Liver (tissue), 8 donors: ENCODE measurements at regions not wholly inside any gene's neighbourhood (a gene's known extent, or its start where the extent isn't known, plus 50 kb on each side); places are given as distances from the start of the nearest gene placed in this dataset.

ENCODE experiments used
- DNase-seq: peaks from one replicate; pipeline ENCODE4 v3.0.0-alpha.2; 2017; ENCODE audit warnings: low spot score
- H3K27ac ChIP-seq, 2 donors: one replicate each; pipeline ENCODE4 v1.7.0; 2013; ENCODE audit warnings: inconsistent platforms in 2 of 2, low read length in 2 of 2, control low read depth in 1 of 2, low read depth in 1 of 2, mild to moderate bottlenecking in 1 of 2
- H3K27me3 ChIP-seq, 4 donors: one replicate each; pipeline versions ENCODE4 v1.6.1 to v1.7.0; 2013; ENCODE audit warnings: low read length in 3 of 4, inconsistent platforms in 1 of 4, mild to moderate bottlenecking in 1 of 4, moderate library complexity in 1 of 4; ENCODE audit not compliant: control insufficient read depth in 4 of 4, insufficient read depth in 4 of 4
- H3K36me3 ChIP-seq, 4 donors: one replicate each; pipeline versions ENCODE4 v1.6.1 to v1.7.0; 2013; ENCODE audit warnings: low read length in 3 of 4, mild to moderate bottlenecking in 3 of 4, low read depth in 1 of 4, moderate library complexity in 1 of 4; ENCODE audit not compliant: control insufficient read depth in 4 of 4, insufficient read depth in 3 of 4
- H3K4me1 ChIP-seq, 4 donors: one replicate each; pipeline versions ENCODE4 v1.6.1 to v1.7.0; 2013; ENCODE audit warnings: low read length in 3 of 4, mild to moderate bottlenecking in 3 of 4, moderate library complexity in 1 of 4; ENCODE audit not compliant: control insufficient read depth in 4 of 4, insufficient read depth in 4 of 4
- H3K4me3 ChIP-seq, 3 donors: one replicate each; pipeline versions ENCODE4 v1.6.1 to v1.7.0; 2013; ENCODE audit warnings: low read length in 3 of 3, control low read depth in 1 of 3, low read depth in 1 of 3, mild to moderate bottlenecking in 1 of 3
- H3K9ac ChIP-seq, 2 donors: one replicate each; pipeline ENCODE4 v1.7.0; 2013; ENCODE audit warnings: low read length in 2 of 2, mild to moderate bottlenecking in 2 of 2, moderate library complexity in 2 of 2, control low read depth in 1 of 2, low read depth in 1 of 2
- H3K9me3 ChIP-seq, 4 donors: one replicate each; pipeline versions ENCODE4 v1.6.1 to v1.7.0; 2013; ENCODE audit warnings: low read length in 3 of 4; ENCODE audit not compliant: control insufficient read depth in 4 of 4
- EGR1 ChIP-seq, 2 donors: IDR thresholded peaks; 2 replicates each; pipeline ENCODE4 v1.6.1; 2016 to 2018; ENCODE audit warnings: antibody characterized with exemption in 2 of 2, low read depth in 2 of 2
- FOXA1 ChIP-seq: IDR thresholded peaks from 2 replicates; pipeline ENCODE4 v1.6.1; 2016; ENCODE audit warnings: antibody characterized with exemption
- FOXA2 ChIP-seq: IDR thresholded peaks from 2 replicates; pipeline ENCODE4 v1.6.1; 2016; ENCODE audit warnings: antibody characterized with exemption
- GABPA ChIP-seq, 2 donors: IDR thresholded peaks in 1 of 2; conservative IDR thresholded peaks in 1 of 2; 2 replicates each; pipeline ENCODE4 v1.6.1; 2016; ENCODE audit warnings: antibody characterized with exemption in 2 of 2, mild to moderate bottlenecking in 1 of 2, moderate library complexity in 1 of 2
- HNF4A ChIP-seq, 2 donors: conservative IDR thresholded peaks; 2 replicates each; pipeline ENCODE4 v1.6.1; 2016; ENCODE audit warnings: antibody characterized with exemption in 2 of 2, mild to moderate bottlenecking in 2 of 2
- HNF4G ChIP-seq: IDR thresholded peaks from 2 replicates; pipeline ENCODE4 v1.6.1; 2016; ENCODE audit warnings: antibody characterized with exemption
- JUND ChIP-seq, 2 donors: IDR thresholded peaks; 2 replicates each; pipeline ENCODE4 v1.6.1; 2016; ENCODE audit warnings: antibody characterized with exemption in 2 of 2
- NR2F2 ChIP-seq: IDR thresholded peaks from 2 replicates; pipeline ENCODE4 v1.6.1; 2016; ENCODE audit warnings: antibody characterized with exemption
- RAD21 ChIP-seq, 2 donors: IDR thresholded peaks; 2 replicates each; pipeline ENCODE4 v1.6.1; 2016; ENCODE audit warnings: antibody characterized with exemption in 2 of 2, mild to moderate bottlenecking in 2 of 2
- RXRA ChIP-seq, 2 donors: IDR thresholded peaks; 2 replicates each; pipeline ENCODE4 v1.6.1; 2017 to 2018; ENCODE audit warnings: antibody characterized with exemption in 2 of 2, mild to moderate bottlenecking in 1 of 2
- SP1 ChIP-seq: IDR thresholded peaks from 2 replicates; pipeline ENCODE4 v1.6.1; 2018; ENCODE audit warnings: antibody characterized with exemption, mild to moderate bottlenecking
- TAF1 ChIP-seq: conservative IDR thresholded peaks from 2 replicates; pipeline ENCODE4 v1.6.1; 2016; ENCODE audit warnings: antibody characterized with exemption, mild to moderate bottlenecking
- YY1 ChIP-seq: IDR thresholded peaks from 2 replicates; pipeline ENCODE4 v1.6.1; 2016; ENCODE audit warnings: antibody characterized with exemption, mild to moderate bottlenecking
- WGBS: extraction: QIAGEN DNeasy Blood & Tissue Kit; methylation state at CpG from one replicate; pipeline ENCODE4 v1.1.7; 2013; 5-methylcytosine and 5-hydroxymethylcytosine counted together
- TF ChIP-seq, protein P1 (sequence below): IDR thresholded peaks from 2 replicates; pipeline ENCODE4 v1.6.1; 2016; ENCODE audit warnings: antibody characterized with exemption, mild to moderate bottlenecking
- TF ChIP-seq, protein P2 (sequence below): IDR thresholded peaks from 2 replicates; pipeline ENCODE4 v1.6.1; 2016; ENCODE audit warnings: antibody characterized with exemption
- TF ChIP-seq, protein P3 (sequence below): IDR thresholded peaks from 2 replicates; pipeline ENCODE4 v1.6.1; 2016; ENCODE audit warnings: antibody characterized with exemption
- TF ChIP-seq, protein P4 (sequence below): IDR thresholded peaks from 2 replicates; pipeline ENCODE4 v1.6.1; 2016; ENCODE audit warnings: antibody characterized with exemption
- TF ChIP-seq, protein P5 (sequence below): fragments of 150-350 bp; IDR thresholded peaks from 2 replicates; pipeline ENCODE4 v1.5.1; 2017; ENCODE audit warnings: improper control_type of control experiment, low read depth, low read length; ENCODE audit not compliant: missing input control
- donor health status: healthy.
- donor health status: healthy.
- donor health status: healthy.
- donor health status: healthy.
- donor health status: healthy.

DNA sequence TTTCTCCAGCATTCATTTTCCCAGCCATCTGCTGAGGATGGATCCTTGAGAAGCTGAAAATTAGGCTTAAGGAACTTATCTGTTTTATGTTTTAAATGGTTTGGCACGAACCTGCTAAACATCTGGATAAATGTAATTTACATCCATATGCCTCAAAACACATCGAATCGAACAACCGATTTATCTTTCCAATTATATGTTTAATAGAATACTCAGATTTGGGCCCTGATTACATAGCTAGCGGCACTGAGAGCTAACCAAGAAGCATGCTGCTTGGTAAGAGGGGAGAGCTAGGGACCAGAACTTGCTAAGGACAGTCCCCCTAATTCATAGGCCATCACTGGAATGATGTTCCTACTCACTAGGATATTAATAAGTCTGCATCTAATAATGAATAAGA, 144.4 kb downstream of the BUB3 start:
- Histone ChIP-seq H3K27me3 (no peaks in the 10 kb centered on the region), H3K4me1 (no peaks in the 10 kb centered on the region), H3K9ac (no peak overlapping the region), H3K9me3 (no peaks in the 10 kb centered on the region), H3K27ac (no peak overlapping the region), H3K4me3 (no peak overlapping the region), H3K36me3 (no peaks in the 10 kb centered on the region)
- no peak for DNase-seq
- WGBS: 94% methylated on average over 5 of the region's 5 CpGs
- TF ChIP-seq JUND (IDR thresholded peaks at IDR 0.05): no peak
- TF ChIP-seq FOXA1: no peak
- TF ChIP-seq, protein P1, sequence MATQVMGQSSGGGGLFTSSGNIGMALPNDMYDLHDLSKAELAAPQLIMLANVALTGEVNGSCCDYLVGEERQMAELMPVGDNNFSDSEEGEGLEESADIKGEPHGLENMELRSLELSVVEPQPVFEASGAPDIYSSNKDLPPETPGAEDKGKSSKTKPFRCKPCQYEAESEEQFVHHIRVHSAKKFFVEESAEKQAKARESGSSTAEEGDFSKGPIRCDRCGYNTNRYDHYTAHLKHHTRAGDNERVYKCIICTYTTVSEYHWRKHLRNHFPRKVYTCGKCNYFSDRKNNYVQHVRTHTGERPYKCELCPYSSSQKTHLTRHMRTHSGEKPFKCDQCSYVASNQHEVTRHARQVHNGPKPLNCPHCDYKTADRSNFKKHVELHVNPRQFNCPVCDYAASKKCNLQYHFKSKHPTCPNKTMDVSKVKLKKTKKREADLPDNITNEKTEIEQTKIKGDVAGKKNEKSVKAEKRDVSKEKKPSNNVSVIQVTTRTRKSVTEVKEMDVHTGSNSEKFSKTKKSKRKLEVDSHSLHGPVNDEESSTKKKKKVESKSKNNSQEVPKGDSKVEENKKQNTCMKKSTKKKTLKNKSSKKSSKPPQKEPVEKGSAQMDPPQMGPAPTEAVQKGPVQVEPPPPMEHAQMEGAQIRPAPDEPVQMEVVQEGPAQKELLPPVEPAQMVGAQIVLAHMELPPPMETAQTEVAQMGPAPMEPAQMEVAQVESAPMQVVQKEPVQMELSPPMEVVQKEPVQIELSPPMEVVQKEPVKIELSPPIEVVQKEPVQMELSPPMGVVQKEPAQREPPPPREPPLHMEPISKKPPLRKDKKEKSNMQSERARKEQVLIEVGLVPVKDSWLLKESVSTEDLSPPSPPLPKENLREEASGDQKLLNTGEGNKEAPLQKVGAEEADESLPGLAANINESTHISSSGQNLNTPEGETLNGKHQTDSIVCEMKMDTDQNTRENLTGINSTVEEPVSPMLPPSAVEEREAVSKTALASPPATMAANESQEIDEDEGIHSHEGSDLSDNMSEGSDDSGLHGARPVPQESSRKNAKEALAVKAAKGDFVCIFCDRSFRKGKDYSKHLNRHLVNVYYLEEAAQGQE: no peak
- TF ChIP-seq, protein P2, sequence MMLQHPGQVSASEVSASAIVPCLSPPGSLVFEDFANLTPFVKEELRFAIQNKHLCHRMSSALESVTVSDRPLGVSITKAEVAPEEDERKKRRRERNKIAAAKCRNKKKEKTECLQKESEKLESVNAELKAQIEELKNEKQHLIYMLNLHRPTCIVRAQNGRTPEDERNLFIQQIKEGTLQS: no peak
- no peak for TF ChIP-seq HNF4G
- TF ChIP-seq, protein P3, sequence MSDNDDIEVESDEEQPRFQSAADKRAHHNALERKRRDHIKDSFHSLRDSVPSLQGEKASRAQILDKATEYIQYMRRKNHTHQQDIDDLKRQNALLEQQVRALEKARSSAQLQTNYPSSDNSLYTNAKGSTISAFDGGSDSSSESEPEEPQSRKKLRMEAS: no peak
- no peak for TF ChIP-seq TAF1
- no peak for TF ChIP-seq RAD21 (IDR thresholded peaks at IDR 0.05)
- TF ChIP-seq, protein P4, sequence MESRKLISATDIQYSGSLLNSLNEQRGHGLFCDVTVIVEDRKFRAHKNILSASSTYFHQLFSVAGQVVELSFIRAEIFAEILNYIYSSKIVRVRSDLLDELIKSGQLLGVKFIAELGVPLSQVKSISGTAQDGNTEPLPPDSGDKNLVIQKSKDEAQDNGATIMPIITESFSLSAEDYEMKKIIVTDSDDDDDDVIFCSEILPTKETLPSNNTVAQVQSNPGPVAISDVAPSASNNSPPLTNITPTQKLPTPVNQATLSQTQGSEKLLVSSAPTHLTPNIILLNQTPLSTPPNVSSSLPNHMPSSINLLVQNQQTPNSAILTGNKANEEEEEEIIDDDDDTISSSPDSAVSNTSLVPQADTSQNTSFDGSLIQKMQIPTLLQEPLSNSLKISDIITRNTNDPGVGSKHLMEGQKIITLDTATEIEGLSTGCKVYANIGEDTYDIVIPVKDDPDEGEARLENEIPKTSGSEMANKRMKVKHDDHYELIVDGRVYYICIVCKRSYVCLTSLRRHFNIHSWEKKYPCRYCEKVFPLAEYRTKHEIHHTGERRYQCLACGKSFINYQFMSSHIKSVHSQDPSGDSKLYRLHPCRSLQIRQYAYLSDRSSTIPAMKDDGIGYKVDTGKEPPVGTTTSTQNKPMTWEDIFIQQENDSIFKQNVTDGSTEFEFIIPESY: no peak
- TF ChIP-seq, protein P5, sequence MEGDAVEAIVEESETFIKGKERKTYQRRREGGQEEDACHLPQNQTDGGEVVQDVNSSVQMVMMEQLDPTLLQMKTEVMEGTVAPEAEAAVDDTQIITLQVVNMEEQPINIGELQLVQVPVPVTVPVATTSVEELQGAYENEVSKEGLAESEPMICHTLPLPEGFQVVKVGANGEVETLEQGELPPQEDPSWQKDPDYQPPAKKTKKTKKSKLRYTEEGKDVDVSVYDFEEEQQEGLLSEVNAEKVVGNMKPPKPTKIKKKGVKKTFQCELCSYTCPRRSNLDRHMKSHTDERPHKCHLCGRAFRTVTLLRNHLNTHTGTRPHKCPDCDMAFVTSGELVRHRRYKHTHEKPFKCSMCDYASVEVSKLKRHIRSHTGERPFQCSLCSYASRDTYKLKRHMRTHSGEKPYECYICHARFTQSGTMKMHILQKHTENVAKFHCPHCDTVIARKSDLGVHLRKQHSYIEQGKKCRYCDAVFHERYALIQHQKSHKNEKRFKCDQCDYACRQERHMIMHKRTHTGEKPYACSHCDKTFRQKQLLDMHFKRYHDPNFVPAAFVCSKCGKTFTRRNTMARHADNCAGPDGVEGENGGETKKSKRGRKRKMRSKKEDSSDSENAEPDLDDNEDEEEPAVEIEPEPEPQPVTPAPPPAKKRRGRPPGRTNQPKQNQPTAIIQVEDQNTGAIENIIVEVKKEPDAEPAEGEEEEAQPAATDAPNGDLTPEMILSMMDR: no peak
- TF ChIP-seq NR2F2: no peak
- no peak for TF ChIP-seq FOXA2
- TF ChIP-seq YY1: no peak
- TF ChIP-seq SP1: no peak
- TF ChIP-seq EGR1 (IDR thresholded peaks at IDR 0.05; ENCODE audit: low read depth in 2 of 2): no peak

DNA sequence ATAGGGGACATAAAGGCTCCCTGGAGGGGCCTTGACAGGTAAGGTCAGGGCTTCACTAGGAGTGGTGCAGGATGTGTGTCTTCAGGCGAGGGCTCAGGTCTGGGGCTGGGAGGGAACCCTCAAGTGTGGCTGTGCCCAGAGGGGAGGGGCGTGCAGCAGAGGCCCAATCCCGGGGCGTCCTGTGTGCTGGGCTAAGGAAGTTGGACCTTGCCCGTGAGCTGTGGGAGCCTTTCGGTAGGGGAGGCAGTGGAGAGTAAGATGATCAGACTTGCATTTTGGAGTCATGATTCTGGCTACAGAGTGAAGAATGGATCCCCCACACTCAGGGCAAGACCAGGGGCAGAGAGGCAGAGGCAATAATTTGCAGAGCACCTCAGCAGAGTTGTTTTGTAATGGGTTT, 145.4 kb downstream of the BUB3 start:
- Histone ChIP-seq H3K4me1 (no peaks in the 10 kb centered on the region), H3K27ac (no peak overlapping the region), H3K9me3 (no peaks in the 10 kb centered on the region), H3K9ac (no peak overlapping the region), H3K36me3 (no peaks in the 10 kb centered on the region), H3K27me3 (no peaks in the 10 kb centered on the region), H3K4me3 (no peak overlapping the region)
- DNase-seq: no peak
- 61% methylated on average over 6 of the region's 6 CpGs for WGBS
- TF ChIP-seq EGR1 (IDR thresholded peaks at IDR 0.05; ENCODE audit: low read depth in 2 of 2): no peak
- TF ChIP-seq FOXA1: no peak
- no peak for TF ChIP-seq YY1
- TF ChIP-seq, protein P5: no peak
- TF ChIP-seq JUND (IDR thresholded peaks at IDR 0.05): no peak
- TF ChIP-seq, protein P3: no peak
- TF ChIP-seq, protein P1: no peak
- no peak for TF ChIP-seq GABPA (IDR thresholded peaks at IDR 0.05 in 1 of 2, conservative IDR thresholded peaks at IDR 0.05 in 1 of 2)
- TF ChIP-seq SP1: no peak
- TF ChIP-seq RAD21 (IDR thresholded peaks at IDR 0.05): no peak
- no peak for TF ChIP-seq FOXA2
- no peak for TF ChIP-seq HNF4G
- TF ChIP-seq RXRA (IDR thresholded peaks at IDR 0.05): no peak
- no peak for TF ChIP-seq HNF4A (conservative IDR thresholded peaks at IDR 0.05)
